Naive thymus-derived CD4-positive, alpha-beta T cell (primary cell): ENCODE measurements at regions not wholly inside any gene's neighbourhood (a gene's known extent, or its start where the extent isn't known, plus 50 kb on each side); places are given as distances from the start of the nearest gene placed in this dataset.

Experiments
- ATAC-seq: fragments of 150-1000 bp; cut with Tn5 transposase; 2 replicates; pipeline ENCODE4 v1.10.0; 2021; ENCODE audit warnings: mild to moderate bottlenecking, moderate library complexity
- CTCF ChIA-PET: fragments of 350-600 bp; sonication (Branson Sonifier 250); formaldehyde crosslinking; loops from one replicate; lab custom pipeline; 2021; ENCODE audit warnings: antibody characterized with exemption; lab: Charles Lee
- POLR2A ChIA-PET: fragments of 350-600 bp; sonication (Branson Sonifier 250); formaldehyde crosslinking; loops from one replicate; lab custom pipeline; 2021; ENCODE audit warnings: antibody characterized with exemption, inconsistent platforms; lab: Charles Lee
- DNase-seq, 9 donors: peaks; one replicate each; pipeline versions ENCODE4 v3.0.0 to v3.0.0-alpha.2; 2020 to 2022; ENCODE audit warnings: mixed read lengths in 1 of 9
- H3K27ac ChIP-seq: one replicate; pipeline ENCODE4 v1.7.0; 2013; ENCODE audit warnings: mild to moderate bottlenecking, low read depth, low read length, moderate library complexity
- H3K27me3 ChIP-seq, 2 donors: one replicate each; pipeline ENCODE4 v1.7.0; 2013; ENCODE audit warnings: low read length in 2 of 2, mild to moderate bottlenecking in 2 of 2, moderate library complexity in 2 of 2; ENCODE audit not compliant: control insufficient read depth in 2 of 2, insufficient read depth in 2 of 2
- H3K36me3 ChIP-seq, 3 experiments: 1 replicate in 2 of 3; 2 replicates in 1 of 3; pipeline ENCODE4 v1.7.0; 2013; ENCODE audit warnings: low read length in 3 of 3, mild to moderate bottlenecking in 3 of 3, moderate library complexity in 1 of 3; ENCODE audit not compliant: insufficient read depth in 3 of 3, control insufficient read depth in 2 of 3
- H3K4me1 ChIP-seq, 2 donors: one replicate each; pipeline ENCODE4 v1.7.0; 2013; ENCODE audit warnings: low read length in 2 of 2, mild to moderate bottlenecking in 2 of 2, moderate library complexity in 1 of 2; ENCODE audit not compliant: control insufficient read depth in 2 of 2, insufficient read depth in 2 of 2
- H3K4me3 ChIP-seq: 2 replicates; pipeline ENCODE4 v1.7.0; 2013; ENCODE audit warnings: mild to moderate bottlenecking, low read length
- H3K9me3 ChIP-seq, 3 experiments: 1 replicate in 2 of 3; 2 replicates in 1 of 3; pipeline ENCODE4 v1.7.0; 2013; ENCODE audit warnings: low read length in 3 of 3; ENCODE audit not compliant: control insufficient read depth in 2 of 3
- H3K27ac Mint-ChIP-seq, 9 donors: one replicate each; pipeline ENCODE4 v1.8.0; 2020 to 2022; ENCODE audit warnings: mixed read lengths in 9 of 9, mild to moderate bottlenecking in 8 of 9, moderate library complexity in 5 of 9, inconsistent platforms in 2 of 9
- H3K27me3 Mint-ChIP-seq, 5 donors: one replicate each; pipeline ENCODE4 v1.8.0; 2021 to 2022; ENCODE audit warnings: mixed read lengths in 5 of 5, mild to moderate bottlenecking in 1 of 5
- H3K36me3 Mint-ChIP-seq, 5 donors: one replicate each; pipeline ENCODE4 v1.8.0; 2020 to 2022; ENCODE audit warnings: mixed read lengths in 5 of 5, mild to moderate bottlenecking in 3 of 5, inconsistent platforms in 1 of 5
- H3K4me1 Mint-ChIP-seq, 7 donors: one replicate each; pipeline ENCODE4 v1.8.0; 2020 to 2022; ENCODE audit warnings: mixed read lengths in 7 of 7, mild to moderate bottlenecking in 3 of 7, inconsistent platforms in 1 of 7
- H3K4me3 Mint-ChIP-seq, 10 donors: one replicate each; pipeline ENCODE4 v1.8.0; 2020 to 2022; ENCODE audit warnings: mild to moderate bottlenecking in 10 of 10, mixed read lengths in 10 of 10, moderate library complexity in 6 of 10, inconsistent platforms in 2 of 10
- H3K9me3 Mint-ChIP-seq, 11 donors: one replicate each; pipeline ENCODE4 v1.8.0; 2020 to 2022; ENCODE audit warnings: mixed read lengths in 11 of 11, mild to moderate bottlenecking in 4 of 11, inconsistent platforms in 1 of 11, moderate library complexity in 1 of 11
- intact Hi-C, 2 donors: fragments of 100-400 bp; cut with micrococcal nuclease; formaldehyde crosslinking; loops; one replicate each; pipeline ENCODE4 v1.15.1; 2023

DNA sequence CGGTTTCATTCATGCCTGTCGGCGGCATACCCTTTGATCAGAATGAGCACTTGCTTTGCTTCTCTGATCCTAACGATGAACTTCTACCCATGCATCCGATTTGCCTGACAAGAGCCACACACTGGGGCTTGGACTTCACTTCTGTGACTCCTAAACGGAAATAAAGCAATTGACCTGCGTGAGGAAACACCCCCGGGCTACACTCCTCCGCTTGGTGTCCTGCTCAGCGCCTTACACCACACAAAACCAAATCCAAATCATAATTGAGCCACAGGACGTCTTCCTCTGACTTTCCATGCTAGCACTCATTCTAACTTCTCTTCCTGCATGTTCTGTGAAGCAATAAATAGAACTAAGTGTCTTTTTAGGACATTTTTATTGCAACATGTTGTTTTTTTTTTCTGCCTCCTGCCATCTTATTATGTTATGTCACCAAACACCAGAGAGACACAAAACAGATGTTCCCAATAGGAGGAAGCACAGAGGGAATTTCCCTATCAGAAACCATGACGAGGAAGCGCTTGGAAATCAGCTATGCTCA is 110.8 kb upstream of the FAM9B start:
- Mint-ChIP-seq H3K4me1 (peaks cover 0 to 4% (median 0%) of the 10 kb centered on the region in 7 donors), H3K36me3 (no peaks in the 10 kb centered on the region), H3K27me3 (peaks cover 0 to 5% (median 0%) of the 10 kb centered on the region in 5 donors), H3K27ac (no peak overlapping the region), H3K9me3 (peaks cover 0 to 3% (median 0%) of the 10 kb centered on the region in 11 donors), H3K4me3 (no peak overlapping the region)
- ChIA-PET POLR2A (no interaction called here), CTCF (no interaction called here)
- no peak overlapping the region for H3K4me3 ChIP-seq
- H3K4me1 ChIP-seq: no peaks in the 10 kb centered on the region
- ATAC-seq (no peak), DNase-seq (no peak)
- H3K27ac ChIP-seq: no peak overlapping the region
- H3K9me3 ChIP-seq: no peaks in the 10 kb centered on the region
- intact Hi-C loops: no loop called here
- no peaks in the 10 kb centered on the region for H3K36me3 ChIP-seq
- no peaks in the 10 kb centered on the region for H3K27me3 ChIP-seq

DNA sequence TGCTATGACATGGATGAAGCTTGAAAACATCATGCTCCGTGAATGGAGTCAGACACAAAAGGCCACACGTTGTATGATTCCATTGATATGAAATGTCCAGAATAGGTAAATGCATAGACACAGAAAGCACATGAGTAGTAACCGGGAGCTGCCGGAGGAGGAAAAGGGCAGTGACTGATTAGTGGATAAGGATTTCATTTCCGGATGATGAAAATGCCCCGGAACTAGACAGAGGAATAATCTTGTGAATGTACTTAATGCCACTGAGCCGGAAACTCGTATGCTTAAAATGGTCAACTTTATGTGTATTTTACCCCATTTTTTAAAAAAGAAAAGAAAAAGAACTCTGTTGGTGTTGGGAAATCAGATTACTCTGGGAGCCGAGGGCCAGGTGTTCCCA is 112.7 kb upstream of the FAM9B start:
- POLR2A ChIA-PET: no interaction called here
- peaks cover 0 to 4% (median 0%) of the 10 kb centered on the region in 7 donors for H3K4me1 Mint-ChIP-seq
- CTCF ChIA-PET: no interaction called here

DNA sequence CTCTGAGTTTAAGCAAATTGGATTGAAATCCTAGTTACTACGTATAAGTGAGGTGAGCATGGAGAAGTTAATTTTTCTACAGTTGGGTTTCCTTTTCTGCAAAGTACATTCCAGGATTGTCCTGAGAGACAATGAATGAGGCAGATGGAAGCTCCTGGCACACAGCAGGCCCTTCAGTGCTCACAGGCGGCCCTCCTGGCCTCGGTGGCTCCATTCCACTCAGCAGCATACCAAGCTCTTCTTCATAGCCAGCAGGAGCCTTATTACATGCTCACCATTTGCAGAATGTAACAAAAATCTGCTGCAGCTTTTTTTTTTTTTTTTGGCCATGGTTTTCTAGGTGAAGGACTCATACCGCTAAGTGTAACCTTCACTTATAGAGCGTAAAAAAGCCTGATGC is 113.2 kb upstream of the FAM9B start:
- POLR2A ChIA-PET: no interaction called here
- H3K9me3 Mint-ChIP-seq: peaks cover 0 to 8% (median 4%) of the 10 kb centered on the region in 11 donors
- H3K4me3 Mint-ChIP-seq: no peak overlapping the region
- Histone ChIP-seq H3K27ac (no peak overlapping the region), H3K27me3 (no peaks in the 10 kb centered on the region), H3K9me3 (no peaks in the 10 kb centered on the region), H3K36me3 (no peaks in the 10 kb centered on the region), H3K4me1 (no peaks in the 10 kb centered on the region), H3K4me3 (no peak overlapping the region)
- ATAC-seq (no peak), DNase-seq (no peak)
- intact Hi-C loops: no loop called here
- peaks cover 0 to 3% (median 0%) of the 10 kb centered on the region in 5 donors for H3K27me3 Mint-ChIP-seq
- peaks cover 0 to 4% (median 0%) of the 10 kb centered on the region in 7 donors for H3K4me1 Mint-ChIP-seq
- CTCF ChIA-PET: no interaction called here
- no peak overlapping the region for H3K27ac Mint-ChIP-seq
- peaks cover 0 to 5% (median 0%) of the 10 kb centered on the region in 5 donors for H3K36me3 Mint-ChIP-seq

More for the DNA sequence above, 112.7 kb upstream of the FAM9B start:
- Mint-ChIP-seq H3K27ac (peak overlapping the region in 1 of 9 donors; percentile 38), H3K27me3 (peaks cover 0 to 3% (median 0%) of the 10 kb centered on the region in 5 donors), H3K36me3 (peaks cover 0 to 2% (median 0%) of the 10 kb centered on the region in 5 donors), H3K4me3 (no peak overlapping the region), H3K9me3 (peaks cover 0 to 5% (median 1%) of the 10 kb centered on the region in 11 donors)
- intact Hi-C loops: no loop called here
- H3K36me3 ChIP-seq: no peaks in the 10 kb centered on the region
- H3K4me3 ChIP-seq: no peak overlapping the region
- H3K27ac ChIP-seq: no peak overlapping the region
- H3K27me3 ChIP-seq: no peaks in the 10 kb centered on the region
- no peaks in the 10 kb centered on the region for H3K9me3 ChIP-seq
- DNase-seq (no peak), ATAC-seq (no peak)
- H3K4me1 ChIP-seq: no peaks in the 10 kb centered on the region

- CTCF ChIA-PET: no interaction called here
- no peak overlapping the region for H3K4me3 Mint-ChIP-seq
- H3K9me3 Mint-ChIP-seq: peaks cover 0 to 10% (median 4%) of the 10 kb centered on the region in 11 donors
- intact Hi-C loops: no loop called here
- no peak overlapping the region for H3K4me3 ChIP-seq
- peaks cover 0 to 4% (median 0%) of the 10 kb centered on the region in 7 donors for H3K4me1 Mint-ChIP-seq
- no peak overlapping the region for H3K27ac Mint-ChIP-seq
- POLR2A ChIA-PET: no interaction called here
- no peaks in the 10 kb centered on the region for H3K27me3 ChIP-seq
- H3K36me3 Mint-ChIP-seq: peaks cover 0 to 6% (median 0%) of the 10 kb centered on the region in 5 donors
- no peaks in the 10 kb centered on the region for H3K4me1 ChIP-seq
- H3K27ac ChIP-seq: no peak overlapping the region
- H3K36me3 ChIP-seq: no peaks in the 10 kb centered on the region
- ATAC-seq: no peak
- no peaks in the 10 kb centered on the region for H3K9me3 ChIP-seq
- H3K27me3 Mint-ChIP-seq: peaks cover 0 to 3% (median 0%) of the 10 kb centered on the region in 5 donors
- no peak for DNase-seq
Measured at GRCh38 chrX:9147726-9148125, 113.8 kb upstream of the FAM9B start.

GRCh38 chrX:9148615-9149399 is 114.9 kb upstream of the FAM9B start:
- Histone ChIP-seq H3K4me1 (no peaks in the 10 kb centered on the region), H3K4me3 (no peak overlapping the region), H3K36me3 (no peaks in the 10 kb centered on the region), H3K27ac (no peak overlapping the region), H3K27me3 (no peaks in the 10 kb centered on the region), H3K9me3 (no peaks in the 10 kb centered on the region)
- POLR2A ChIA-PET: no interaction called here
- Mint-ChIP-seq H3K27ac (no peak overlapping the region), H3K9me3 (peaks cover 0 to 10% (median 5%) of the 10 kb centered on the region in 11 donors), H3K4me3 (no peak overlapping the region), H3K36me3 (peaks cover 0 to 12% (median 0%) of the 10 kb centered on the region in 5 donors), H3K27me3 (peaks cover 0 to 3% (median 0%) of the 10 kb centered on the region in 5 donors), H3K4me1 (peaks cover 0 to 8% (median 0%) of the 10 kb centered on the region in 7 donors)
- intact Hi-C loops: no loop called here
- no peak for DNase-seq
- ATAC-seq: no peak
- CTCF ChIA-PET: no interaction called here

DNA sequence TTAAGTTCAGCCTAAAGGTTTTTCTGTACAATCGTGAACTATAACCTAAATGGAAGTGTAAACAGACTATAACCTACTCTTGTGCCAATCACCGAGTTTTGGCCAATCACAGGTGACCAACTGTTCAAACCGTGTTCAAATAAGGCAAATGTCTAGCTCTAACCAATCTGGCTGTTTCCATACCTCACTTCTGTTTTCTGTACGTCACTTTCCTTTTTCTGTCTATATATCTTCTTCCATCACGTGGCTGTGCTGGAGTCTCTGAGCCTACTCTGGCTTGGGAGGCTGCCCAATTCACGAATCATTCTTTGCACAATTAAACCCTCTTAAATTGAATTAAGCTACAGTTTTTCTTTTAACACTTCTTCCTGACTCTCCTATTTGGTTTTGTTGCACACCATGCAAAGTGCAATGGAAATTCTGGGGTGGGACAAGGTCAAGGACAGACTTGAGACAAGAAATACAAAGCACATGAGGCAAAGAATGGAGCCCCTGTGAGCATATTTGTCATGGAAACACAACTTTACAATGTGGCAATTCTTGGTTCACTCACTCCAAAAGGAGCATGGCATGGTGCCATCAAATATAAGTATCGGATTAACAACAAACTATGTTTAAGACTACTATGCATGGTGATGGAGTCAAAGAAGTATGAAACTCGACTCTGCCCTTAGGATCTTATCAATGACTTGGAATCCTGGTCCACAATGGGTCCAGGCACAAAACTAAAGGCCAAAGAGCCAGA is 115.7 kb upstream of the FAM9B start:
- Mint-ChIP-seq H3K27me3 (peaks cover 0 to 3% (median 0%) of the 10 kb centered on the region in 5 donors), H3K9me3 (peaks cover 0 to 10% (median 5%) of the 10 kb centered on the region in 11 donors), H3K4me3 (no peak overlapping the region), H3K4me1 (peaks cover 0 to 9% (median 0%) of the 10 kb centered on the region in 7 donors), H3K36me3 (peaks cover 0 to 12% (median 0%) of the 10 kb centered on the region in 5 donors), H3K27ac (peak overlapping the region in 1 of 9 donors; percentile 28)
- POLR2A ChIA-PET: no interaction called here
- Histone ChIP-seq H3K27ac (no peak overlapping the region), H3K36me3 (no peaks in the 10 kb centered on the region), H3K9me3 (no peaks in the 10 kb centered on the region), H3K27me3 (no peaks in the 10 kb centered on the region), H3K4me1 (no peaks in the 10 kb centered on the region), H3K4me3 (no peak overlapping the region)
- intact Hi-C loops: no loop called here
- CTCF ChIA-PET: no interaction called here
- ATAC-seq: no peak
- DNase-seq: no peak
